VCaP (cell line): ENCODE measurements at regions not wholly inside any gene's neighbourhood (a gene's known extent, or its start where the extent isn't known, plus 50 kb on each side); places are given as distances from the start of the nearest gene placed in this dataset.

ENCODE experiments used
- H3K27ac ChIP-seq: fragments of 450-650 bp; 2 replicates; pipeline ENCODE4 v1.5.1; 2017
- TF ChIP-seq, protein P1 (sequence below): fragments of 450-650 bp; conservative IDR thresholded peaks from 2 replicates; pipeline ENCODE4 v1.5.1; 2017; ENCODE audit warnings: mild to moderate bottlenecking, moderate library complexity

GRCh38 chr21:14903172-14903865 lies 161.5 kb downstream of the NRIP1 start:
- no peak overlapping the region for H3K27ac ChIP-seq
- TF ChIP-seq, protein P1, sequence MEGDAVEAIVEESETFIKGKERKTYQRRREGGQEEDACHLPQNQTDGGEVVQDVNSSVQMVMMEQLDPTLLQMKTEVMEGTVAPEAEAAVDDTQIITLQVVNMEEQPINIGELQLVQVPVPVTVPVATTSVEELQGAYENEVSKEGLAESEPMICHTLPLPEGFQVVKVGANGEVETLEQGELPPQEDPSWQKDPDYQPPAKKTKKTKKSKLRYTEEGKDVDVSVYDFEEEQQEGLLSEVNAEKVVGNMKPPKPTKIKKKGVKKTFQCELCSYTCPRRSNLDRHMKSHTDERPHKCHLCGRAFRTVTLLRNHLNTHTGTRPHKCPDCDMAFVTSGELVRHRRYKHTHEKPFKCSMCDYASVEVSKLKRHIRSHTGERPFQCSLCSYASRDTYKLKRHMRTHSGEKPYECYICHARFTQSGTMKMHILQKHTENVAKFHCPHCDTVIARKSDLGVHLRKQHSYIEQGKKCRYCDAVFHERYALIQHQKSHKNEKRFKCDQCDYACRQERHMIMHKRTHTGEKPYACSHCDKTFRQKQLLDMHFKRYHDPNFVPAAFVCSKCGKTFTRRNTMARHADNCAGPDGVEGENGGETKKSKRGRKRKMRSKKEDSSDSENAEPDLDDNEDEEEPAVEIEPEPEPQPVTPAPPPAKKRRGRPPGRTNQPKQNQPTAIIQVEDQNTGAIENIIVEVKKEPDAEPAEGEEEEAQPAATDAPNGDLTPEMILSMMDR = no peak

DNA sequence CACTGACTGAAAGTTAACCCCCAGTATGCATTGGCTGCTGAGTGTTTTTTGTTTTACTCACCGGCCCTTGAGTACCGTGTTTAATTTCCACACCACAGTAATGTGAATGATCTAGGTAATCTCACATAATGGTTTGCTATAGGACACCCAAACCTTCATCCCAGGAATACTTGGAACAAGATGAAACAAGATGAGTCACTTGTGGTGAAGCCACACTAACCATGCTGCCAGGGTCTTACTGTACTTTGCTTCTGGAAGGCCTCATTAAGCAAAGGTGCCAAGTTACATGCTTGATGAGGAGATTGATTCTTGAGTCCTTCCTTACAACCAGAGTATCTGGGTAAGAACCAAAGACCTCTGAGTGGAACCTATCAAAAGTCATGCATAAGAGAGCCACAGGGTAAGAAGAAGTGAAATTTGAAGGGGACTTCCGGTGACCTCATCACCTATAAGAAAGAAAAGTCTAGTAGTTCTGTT lies 163.3 kb downstream of the NRIP1 start:
- TF ChIP-seq, protein P1 = no peak
- H3K27ac ChIP-seq = no peak overlapping the region

DNA sequence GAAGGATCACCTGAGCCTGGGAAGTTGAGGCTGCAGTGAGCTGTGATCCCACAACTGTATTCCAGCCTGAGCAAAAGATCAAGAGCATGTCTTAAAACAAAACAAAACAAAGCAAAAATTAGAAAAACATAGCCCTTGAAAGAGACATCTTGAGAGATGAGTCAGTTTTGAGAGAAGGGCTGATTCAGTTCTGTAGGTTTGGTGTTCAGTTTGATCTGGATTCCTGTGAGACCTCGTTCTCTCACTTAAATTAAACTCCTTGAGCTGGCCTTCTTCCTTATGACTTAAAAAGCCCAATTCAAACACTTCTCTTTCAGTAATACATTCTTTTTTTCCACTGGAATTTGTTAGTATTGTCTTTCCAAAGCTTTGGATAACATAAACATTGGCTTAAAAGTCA lies 164.2 kb downstream of the NRIP1 start:
- no peak overlapping the region for H3K27ac ChIP-seq
- TF ChIP-seq, protein P1 = no peak

DNA sequence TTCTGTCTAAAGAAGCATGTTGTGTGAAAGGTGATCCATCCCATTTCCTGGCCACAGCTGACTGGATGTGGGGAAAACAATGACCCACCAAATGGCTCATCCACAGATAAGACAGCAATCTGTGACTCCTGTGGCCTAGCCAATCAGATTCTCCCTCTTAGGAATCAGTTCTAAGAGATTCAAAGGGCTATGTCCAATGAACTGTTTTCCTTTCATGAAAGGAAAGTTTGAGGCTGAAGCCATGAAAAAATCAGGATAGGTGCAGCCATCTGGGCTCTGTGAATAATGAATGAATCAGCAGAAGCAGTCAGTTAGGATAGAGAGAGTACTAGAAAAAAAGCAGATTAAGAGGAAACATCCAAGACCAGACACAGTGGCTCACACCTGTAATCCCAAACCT lies 164.7 kb downstream of the NRIP1 start:
- no peak overlapping the region for H3K27ac ChIP-seq
- TF ChIP-seq, protein P1 = no peak

- TF ChIP-seq, protein P1 = no peak
- no peak overlapping the region for H3K27ac ChIP-seq
These were observed 169.0 kb downstream of the NRIP1 start for GRCh38 chr21:14895792-14896191.

GRCh38 chr21:14890141-14890540 lies 174.7 kb downstream of the NRIP1 start:
- TF ChIP-seq, protein P1 = no peak

GRCh38 chr21:14889080-14889810 lies 175.6 kb downstream of the NRIP1 start:
- TF ChIP-seq, protein P1 = no peak

More at GRCh38 chr21:14890141-14890540, 174.7 kb downstream of the NRIP1 start:
- H3K27ac ChIP-seq = no peak overlapping the region

More at GRCh38 chr21:14889080-14889810, 175.6 kb downstream of the NRIP1 start:
- no peak overlapping the region for H3K27ac ChIP-seq
